Hepatic stellate cell (primary cell): ENCODE measurements at regions not wholly inside any gene's neighbourhood (a gene's known extent, or its start where the extent isn't known, plus 50 kb on each side); places are given as distances from the start of the nearest gene placed in this dataset.
"Not testable (repeated sequence)": the region's sequence is repeated elsewhere in the genome, so short reads cannot be mapped to it uniquely, and the experiment has no call there.

Experiments used
- DNase-seq: peaks from one replicate; pipeline ENCODE4 v3.0.0; 2011; ENCODE audit warnings: low spot score

DNA sequence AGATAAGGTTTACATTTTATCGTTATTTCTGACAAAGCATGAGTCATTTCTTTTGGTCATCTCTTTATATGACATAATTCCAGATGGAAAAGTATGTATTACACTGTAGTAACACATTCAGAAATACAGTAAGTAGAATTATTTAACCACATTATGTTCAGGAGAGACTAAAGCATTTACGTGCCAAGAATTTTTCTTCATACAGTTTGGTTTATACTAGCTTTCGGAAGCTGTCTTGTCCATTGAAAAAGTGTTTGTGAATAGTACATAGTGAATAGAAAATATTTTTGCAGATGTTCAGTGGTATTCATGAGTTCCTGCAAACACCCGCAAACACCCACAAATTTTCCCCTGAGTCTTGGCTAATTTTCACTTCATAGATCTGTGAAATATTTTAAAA, 1033.0 kb upstream of the INTU start:
- DNase-seq: no peak

- no peak for DNase-seq
These were observed 1029.5 kb upstream of the INTU start for GRCh38 chr4:126603210-126603609.

GRCh38 chr4:126603825-126604224, 1028.9 kb upstream of the INTU start:
- no peak for DNase-seq

DNA sequence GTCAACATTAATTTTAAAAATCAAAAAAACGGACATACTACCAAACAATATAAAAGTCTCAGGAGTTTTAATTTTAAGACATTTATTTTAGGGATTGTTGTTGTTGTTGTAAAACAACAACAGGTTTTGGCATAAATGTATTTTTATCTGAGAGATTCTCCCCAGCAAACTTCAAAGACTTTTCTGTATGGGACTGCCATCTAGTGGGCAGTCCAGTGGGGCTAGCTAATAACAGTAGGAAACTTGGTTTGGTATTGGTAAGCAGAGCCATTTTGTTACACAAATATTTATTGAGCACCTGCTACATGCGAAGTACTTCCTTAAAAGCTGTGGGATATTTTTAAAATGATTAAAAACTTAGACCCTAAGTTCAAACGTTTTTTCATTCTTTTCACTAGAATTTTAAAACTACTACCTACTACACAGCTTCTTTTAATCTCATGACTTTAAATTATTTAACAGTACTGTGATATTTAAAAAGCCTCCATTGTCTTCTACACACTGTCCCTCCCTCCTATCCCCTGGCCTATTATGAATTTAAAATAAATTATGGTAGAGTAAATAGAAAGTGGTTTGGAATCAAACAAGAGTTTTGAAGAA, 1028.4 kb upstream of the INTU start:
- peak; percentile 6 for DNase-seq

- DNase-seq: no peak
These were observed 1021.8 kb upstream of the INTU start for GRCh38 chr4:126610933-126611332.

GRCh38 chr4:126611900-126612299, 1020.9 kb upstream of the INTU start:
- DNase-seq: no peak

DNA sequence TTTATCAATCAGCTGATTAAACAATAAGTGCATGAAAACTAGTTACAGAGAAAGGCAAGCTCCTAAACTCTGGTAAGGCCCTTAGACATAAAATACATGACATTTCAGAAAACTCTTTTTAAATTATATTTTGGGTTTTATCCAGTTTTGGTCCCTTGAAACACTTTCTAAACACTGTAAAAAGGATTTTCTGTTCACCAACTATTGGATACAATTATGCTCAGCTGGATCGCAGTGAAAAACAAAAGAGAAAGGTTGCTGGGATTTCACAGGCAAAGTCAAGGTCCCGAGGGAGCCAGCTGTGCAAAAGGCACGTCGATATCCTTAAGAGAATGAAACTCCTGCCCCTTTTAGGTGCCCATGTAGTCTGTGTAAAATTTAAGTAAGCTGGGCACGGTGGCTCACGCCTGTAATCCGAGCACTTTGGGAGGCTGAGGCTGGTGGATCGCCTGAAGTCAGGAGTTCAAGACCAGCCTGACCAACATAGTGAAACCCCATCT, 1018.4 kb upstream of the INTU start:
- DNase-seq: no peak

DNA sequence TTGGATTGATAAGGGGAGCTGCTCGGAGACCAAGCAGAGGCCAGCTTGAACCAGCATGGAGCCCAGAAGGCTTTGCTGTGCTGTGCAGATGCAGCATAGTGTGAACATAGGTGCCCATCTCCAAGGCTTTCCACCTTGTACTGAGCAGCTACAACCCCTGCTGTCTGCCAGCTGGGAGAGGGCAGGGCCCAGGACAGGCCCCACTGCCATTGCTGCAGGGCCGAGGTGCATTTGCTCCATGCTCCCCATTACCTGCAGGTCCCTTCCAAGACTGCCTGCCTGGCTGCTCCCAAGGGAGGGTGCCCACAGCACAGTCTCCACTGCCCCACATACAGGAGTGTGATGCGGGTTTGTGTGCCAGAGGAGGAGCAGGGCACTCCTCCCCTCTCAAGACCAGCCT, 1016.0 kb upstream of the INTU start:
- DNase-seq: no peak

DNA sequence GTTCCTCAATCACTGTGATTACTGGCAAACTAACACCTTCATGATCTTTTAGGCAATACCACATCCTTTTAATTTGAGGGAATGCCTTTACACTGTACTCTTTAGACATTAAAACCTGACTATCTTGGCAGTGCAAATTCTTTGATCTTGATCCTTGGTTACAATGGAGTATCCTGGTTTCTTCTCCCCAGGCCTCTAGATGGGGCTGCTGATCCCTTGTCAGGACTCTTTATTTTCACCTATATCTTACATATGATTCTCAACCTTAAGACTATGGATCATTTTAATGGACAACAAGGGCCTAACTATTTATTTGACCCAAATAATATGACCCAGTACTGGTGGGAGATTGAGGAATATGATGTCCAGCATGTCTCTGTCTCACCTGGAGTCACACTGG, 1005.5 kb upstream of the INTU start:
- no peak for DNase-seq

- no peak for DNase-seq
These were observed 1003.8 kb upstream of the INTU start for GRCh38 chr4:126628933-126629332.

- no peak for DNase-seq
These were observed 1002.5 kb upstream of the INTU start for GRCh38 chr4:126630230-126630629.

DNA sequence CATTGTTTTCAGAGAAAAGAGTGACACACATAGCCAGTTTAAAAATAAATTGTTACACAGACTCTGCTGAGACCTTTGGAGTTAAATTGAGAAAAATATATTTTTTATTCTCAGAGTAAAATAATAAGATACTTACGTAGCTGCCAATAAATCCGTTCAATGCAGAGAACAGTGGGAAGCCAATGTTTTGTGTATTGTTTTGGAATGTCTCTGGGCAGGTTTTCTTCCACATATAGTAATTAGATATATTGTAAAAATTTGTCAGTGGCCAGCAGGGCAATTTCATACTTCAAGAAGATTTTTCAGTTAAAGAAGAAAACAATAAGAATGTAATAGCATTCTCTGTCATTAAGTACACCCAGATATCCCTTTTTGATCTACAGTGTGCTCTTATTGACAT, 999.5 kb upstream of the INTU start:
- no peak for DNase-seq

DNA sequence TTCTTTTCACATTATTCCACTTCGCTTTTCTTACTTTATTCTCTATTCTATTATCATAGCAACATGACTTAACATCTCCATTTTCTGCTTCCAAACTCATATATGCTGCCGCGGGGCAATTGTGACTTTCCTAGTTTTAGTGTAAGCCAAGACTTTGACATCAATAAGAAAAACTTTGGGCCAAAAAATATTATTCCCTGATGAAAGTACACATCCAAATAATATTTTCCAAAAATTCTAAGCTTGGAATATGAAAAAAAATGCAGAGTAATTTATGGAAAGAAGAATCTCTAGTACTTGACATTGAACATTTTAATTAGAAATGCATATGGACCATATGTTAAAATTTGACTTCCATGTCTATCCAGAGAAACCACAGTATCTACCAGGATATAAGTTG, 995.1 kb upstream of the INTU start:
- no peak for DNase-seq

GRCh38 chr4:126647320-126647719, 985.4 kb upstream of the INTU start:
- no peak for DNase-seq

- DNase-seq: no peak
These were observed 984.9 kb upstream of the INTU start for GRCh38 chr4:126647756-126648397.

GRCh38 chr4:126658411-126658810, 974.3 kb upstream of the INTU start:
- no peak for DNase-seq

DNA sequence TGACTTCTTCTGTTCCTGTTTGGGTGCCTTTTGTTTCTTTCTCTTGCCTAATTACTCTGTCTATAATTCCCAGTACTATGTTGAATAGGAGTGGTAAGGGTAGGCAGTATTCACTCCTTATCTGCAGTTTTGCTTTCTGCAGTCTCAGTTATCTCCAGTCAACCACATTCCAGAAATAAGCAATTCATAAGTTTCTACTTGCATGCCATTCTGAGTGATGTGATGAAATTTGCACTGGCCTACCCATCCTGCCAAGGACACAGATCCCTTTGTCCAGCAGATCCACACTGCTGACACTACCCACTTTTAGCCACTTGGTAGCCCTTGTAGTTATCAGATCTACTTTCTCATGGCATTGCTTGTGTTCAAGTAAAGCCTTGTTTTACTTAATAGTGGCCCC, 971.6 kb upstream of the INTU start:
- no peak for DNase-seq

GRCh38 chr4:126664839-126665238, 967.9 kb upstream of the INTU start:
- no peak for DNase-seq

- not testable (repeated sequence) for DNase-seq
These were observed 962.7 kb upstream of the INTU start for GRCh38 chr4:126670038-126670437.

DNA sequence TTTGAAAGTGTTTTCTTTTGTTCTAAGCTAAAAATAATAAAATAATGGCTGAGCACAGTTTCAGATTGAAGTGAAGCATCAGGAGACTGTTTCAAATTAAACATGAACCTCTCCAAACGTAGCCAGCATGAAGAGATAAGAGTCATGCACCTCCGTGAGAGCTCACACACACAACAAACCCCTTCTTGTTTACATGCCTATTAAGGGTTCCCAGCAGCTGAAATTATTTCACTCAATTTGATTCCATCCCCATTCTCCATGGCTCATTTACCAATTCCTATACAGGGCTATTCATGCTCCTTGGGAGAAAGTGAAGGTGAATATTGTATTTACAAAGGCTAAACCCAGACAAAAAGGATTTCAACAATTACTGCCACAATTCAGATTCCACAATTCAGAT, 954.1 kb upstream of the INTU start:
- DNase-seq: no peak

- no peak for DNase-seq
These were observed 953.5 kb upstream of the INTU start for GRCh38 chr4:126679303-126679702.

GRCh38 chr4:126682250-126682649, 950.5 kb upstream of the INTU start:
- DNase-seq: no peak

DNA sequence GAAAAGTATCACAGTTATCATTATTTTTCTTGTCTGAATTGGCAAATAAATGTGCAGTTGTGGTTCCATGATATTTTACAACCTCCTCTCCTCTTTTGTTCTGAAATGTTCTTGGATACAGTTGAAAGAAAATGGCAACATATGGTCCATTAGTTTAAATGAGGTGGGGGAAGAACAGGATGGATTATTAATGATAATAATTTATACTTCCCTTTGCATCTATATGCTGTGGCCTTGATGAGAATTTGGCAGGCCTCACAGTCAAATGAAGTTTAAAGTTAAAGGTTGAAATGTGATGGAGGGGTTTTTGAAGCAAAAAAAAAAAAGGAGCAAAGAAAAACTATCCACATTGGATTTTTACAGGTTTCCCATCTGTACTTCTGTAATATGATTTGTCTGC, 946.3 kb upstream of the INTU start:
- no peak for DNase-seq
